ENCODE measurements at regions not wholly inside any gene's neighbourhood (a gene's known extent, or its start where the extent isn't known, plus 50 kb on each side); places are given as distances from the start of the nearest gene placed in this dataset.

GRCh38 chr1:189463166-189463565 is 1014.5 kb downstream of the BRINP3 start:
- no peak for DNase-seq

GRCh38 chr1:189496768-189497167 is 980.9 kb downstream of the BRINP3 start:
- no peak for DNase-seq

GRCh38 chr1:189499736-189500135 is 977.9 kb downstream of the BRINP3 start:
- DNase-seq: no peak

DNA sequence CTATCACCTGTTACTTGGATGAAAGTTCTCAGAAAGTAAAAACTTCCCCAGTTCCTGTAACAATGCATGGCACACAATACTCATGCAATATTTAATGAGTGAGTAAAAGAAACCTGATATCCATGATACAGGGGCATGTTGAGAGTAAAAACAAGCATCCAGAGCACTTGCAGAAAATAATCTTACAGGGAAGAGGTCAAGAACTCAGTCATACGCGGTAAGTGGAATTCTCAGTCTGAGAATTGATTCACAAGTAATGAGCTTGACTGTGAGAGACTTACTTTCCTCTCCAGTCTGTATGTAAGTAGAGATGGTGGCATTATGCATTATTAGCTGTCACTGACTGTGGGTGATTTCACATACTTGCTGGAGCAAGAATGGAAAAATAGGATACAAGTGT is 976.9 kb downstream of the BRINP3 start:
- DNase-seq: no peak

DNA sequence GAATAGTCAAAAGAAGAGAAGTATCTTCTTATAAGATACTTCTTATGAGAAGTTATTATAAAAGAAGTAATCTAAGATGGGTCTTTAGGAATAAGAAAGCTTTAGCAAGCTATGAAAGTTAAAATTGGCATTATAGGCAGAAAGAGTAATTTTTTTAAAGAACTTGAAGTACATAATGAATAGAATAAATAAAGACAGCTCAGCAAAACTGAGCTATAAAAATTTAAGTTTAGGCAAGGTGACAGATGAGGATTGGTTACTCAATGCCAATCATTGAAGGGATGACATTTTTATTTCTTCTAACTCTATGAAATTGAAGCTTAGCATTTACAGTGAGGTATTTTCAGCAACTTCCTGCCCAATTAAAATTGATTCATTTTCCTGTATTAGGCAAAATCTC is 966.8 kb downstream of the BRINP3 start:
- no peak for DNase-seq

DNA sequence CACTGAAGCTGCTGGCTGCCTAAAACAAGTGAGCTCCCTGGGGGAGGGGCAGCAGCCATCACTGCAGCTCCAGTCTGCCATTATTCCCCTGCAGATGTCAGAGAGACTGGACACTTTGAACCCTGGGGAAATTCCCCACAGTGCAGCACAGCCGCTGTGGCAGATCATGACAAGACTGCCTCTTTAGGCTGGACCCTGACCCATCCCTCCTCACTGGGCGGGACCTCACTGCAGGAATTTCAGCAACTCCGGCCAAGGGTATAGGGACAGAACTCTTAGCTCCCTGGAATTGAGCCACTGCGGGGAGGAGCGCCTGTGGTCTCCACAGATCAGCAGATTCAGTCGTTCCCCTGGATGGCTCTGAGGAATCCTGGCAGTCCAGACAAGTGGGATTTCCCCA is 964.6 kb downstream of the BRINP3 start:
- no peak for DNase-seq

DNA sequence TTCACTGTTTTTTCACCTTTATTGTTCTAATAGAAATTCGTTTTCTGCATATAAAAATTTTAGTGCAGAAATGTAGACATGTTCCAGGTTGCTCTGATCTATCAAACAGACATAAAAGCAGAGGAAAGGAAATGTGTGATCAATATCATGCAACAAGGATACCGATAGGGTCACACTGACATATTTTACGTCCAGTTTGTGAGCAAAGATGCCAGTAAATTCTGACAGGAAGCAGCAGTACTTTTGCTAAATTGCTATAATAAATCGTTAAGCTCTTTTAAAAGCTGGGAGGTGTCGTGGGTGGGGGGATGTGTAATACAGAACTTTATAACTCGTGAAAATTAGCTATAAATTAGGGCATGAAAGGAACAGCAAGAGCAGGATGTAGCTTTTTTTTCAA is 955.2 kb downstream of the BRINP3 start:
- no peak for DNase-seq

DNA sequence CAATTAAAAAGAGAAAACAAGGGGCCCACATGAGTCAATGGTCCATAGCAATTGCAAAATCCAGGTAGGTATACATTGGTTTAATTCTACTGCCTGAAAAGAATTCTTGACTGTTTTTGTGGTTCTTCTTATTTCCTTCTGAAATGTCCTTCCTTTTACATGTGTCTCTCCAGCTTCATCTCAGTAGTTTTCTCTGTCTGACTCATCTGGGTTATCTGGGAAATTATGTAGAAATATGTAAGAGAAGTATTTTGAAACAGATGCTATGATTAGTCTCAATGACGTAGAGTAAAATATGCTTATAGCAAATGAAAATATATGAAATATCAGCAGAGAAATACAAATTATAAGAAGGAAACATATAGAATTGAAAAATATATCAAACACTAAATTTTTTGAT is 953.2 kb downstream of the BRINP3 start:
- no peak for DNase-seq

DNA sequence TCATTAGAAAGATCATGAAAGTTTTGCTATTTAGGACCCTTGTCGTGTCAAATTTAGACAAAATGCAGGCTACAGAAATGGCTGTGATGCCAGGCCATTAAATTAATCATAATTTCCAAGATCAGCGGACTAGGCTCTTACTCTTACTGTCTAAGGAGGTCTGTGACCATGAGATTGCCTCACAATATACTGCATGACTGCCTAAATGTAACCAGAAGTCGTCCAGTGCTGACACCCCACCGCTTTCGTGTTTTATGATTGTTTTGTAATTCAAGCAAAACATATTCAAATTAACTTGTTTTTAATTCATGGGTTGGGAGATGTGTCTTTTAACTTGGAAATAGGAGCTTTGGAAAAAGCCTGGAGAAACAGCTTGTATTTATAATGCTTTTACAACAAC is 947.5 kb downstream of the BRINP3 start:
- DNase-seq: no peak

- no peak for DNase-seq
Observed at GRCh38 chr1:189538271-189538670, 939.4 kb downstream of the BRINP3 start.

DNA sequence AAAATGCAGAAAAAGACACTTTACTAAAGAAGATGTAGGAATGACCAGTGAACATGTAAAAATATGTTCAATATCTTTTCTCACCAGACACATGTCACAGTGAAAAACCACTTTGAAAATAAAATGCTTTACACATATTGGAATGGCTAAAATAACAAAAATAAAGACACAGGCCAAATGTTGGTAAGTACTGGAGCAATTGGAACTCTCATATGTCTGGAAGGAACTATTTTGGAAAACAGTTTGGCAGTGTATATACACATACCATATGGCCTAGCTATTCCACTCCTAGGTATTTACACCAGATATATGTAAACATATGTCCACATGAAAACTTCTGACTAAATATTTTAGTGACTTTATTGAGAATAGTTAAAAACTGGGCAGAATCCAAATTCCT is 927.2 kb downstream of the BRINP3 start:
- no peak for DNase-seq

GRCh38 chr1:189563784-189564183 is 913.9 kb downstream of the BRINP3 start:
- DNase-seq: no peak

GRCh38 chr1:189567890-189568289 is 909.8 kb downstream of the BRINP3 start:
- no peak for DNase-seq

DNA sequence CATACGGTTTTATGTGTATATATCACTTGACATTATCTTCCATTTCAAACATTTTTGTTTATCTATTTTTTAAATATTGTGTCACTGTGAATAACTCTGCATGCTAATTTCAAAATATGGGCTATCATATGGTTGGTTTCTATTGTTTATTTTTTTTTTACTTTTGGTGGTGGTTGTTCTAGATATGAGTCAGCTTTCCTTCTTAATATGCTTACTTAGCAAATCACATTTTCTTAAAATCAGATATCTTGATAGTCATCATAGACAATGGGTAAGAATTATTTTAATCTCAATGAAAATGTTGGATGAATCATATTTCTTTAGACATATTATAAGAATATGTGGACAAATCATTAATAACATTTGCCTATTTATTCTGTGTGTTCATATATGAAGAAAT is 881.5 kb downstream of the BRINP3 start:
- DNase-seq: no peak

DNA sequence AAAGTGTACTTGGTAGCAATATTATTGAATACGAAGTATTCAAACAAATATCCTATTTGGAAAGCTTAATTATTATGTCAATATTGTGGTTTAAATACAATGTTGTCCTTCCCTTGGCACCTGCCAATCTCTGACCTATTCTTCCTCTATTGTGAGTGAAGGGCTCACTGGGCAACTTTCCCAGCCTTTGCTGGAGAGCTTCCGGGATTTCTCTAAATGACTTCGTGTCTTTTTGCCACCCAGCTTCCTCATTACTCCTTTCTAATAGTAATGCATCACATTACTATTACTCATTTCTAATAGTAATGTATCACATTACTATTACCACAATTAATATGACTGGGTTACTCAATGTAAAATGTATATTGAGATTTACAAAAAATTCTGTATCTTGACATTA is 880.6 kb downstream of the BRINP3 start:
- no peak for DNase-seq

- DNase-seq: no peak
Observed at GRCh38 chr1:189605226-189605625, 872.4 kb downstream of the BRINP3 start.

GRCh38 chr1:189606047-189606446 is 871.6 kb downstream of the BRINP3 start:
- no peak for DNase-seq

DNA sequence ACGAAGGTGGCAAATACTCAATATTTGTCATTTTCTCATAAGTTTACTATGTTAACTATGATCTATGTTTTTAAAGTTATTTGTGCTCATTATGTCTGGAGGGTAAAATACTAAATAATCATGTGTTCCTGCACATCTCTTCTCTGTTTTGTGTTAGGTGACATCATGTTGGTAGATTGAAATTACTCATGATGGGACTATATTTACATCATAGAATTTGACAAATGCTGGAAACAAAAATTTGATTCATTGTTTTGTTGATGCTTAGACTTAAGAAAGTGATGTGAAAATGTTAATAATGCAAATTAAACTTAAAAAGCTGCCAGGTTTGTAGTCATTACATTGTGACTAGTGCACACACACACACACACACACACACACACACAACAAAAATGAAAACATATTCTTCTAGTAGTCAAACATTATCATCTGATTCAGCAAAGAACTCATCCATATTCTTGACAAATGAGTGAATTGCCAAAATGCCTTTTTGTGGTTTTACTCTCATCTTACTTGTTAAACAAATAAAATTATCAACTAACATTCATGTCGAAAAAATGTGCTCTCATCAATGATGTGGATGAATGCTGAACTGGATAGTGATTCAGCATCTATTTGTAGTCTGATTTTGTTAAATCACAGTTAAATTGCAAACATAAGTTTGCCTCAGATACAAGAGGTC is 870.7 kb downstream of the BRINP3 start:
- DNase-seq: peak in 1 of 2 experiments; percentile 25

- DNase-seq: no peak
Observed at GRCh38 chr1:189607477-189608096, 870.1 kb downstream of the BRINP3 start.

- no peak for DNase-seq
Observed at GRCh38 chr1:189609167-189609566, 868.5 kb downstream of the BRINP3 start.

DNA sequence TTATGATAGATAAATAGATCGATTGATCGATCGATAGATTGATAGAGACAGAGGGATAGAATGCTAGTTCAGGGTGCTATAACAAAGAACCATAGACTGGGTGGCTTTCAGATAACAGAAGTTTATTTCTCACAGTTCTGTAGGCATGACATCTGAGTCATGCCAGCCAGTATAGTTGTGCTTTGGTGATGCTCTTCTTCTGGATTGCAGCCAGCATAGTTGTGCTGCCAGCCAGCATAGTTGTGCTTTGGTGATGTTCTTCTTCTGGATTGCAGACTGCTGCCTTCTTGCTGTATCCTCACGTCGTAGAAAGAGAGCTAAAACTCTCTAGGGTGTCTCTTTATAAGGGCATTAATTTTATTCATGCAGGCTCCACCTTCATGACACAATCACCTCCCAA is 860.8 kb downstream of the BRINP3 start:
- peak in 1 of 2 experiments; percentile 41 for DNase-seq

GRCh38 chr1:189619682-189620332 is 857.9 kb downstream of the BRINP3 start:
- DNase-seq: peak; percentile 54 to 73

DNA sequence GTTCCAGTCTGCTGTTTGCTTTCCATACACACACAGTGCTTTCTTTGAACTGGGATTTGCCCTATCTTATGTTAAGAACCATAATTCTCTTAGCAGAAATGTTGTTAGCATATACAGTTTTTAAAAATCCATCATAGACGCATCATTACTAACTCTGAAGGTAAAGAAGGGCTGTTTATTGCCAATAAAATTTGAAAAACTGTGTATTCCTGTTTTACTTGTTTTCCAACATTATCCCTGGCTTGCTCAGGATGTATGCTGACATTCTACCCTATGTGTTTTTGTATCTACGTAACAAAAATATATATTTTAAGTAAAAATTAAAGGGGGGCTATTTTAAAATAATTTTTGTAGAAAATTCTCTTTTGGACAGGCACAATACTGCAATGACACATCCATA is 857.2 kb downstream of the BRINP3 start:
- no peak for DNase-seq

DNA sequence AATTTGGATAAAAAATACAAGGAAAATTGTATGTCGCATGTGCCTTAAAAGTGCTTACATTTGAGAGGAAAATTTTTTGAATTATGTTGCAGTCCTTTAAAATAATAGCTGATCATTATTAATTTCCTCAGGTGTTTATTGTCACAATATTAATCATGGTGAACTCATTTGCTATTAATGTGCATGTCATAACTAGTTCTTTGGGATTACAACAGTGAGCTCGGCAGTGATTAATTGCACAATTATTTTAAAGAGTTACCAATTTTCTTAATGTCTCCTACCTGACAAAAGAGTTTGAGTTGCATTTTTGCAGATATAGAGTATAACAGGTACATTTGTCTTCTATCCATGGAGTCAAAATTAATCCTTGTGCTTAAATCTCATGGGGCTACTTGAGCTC is 854.3 kb downstream of the BRINP3 start:
- DNase-seq: no peak

- DNase-seq: no peak
Observed at GRCh38 chr1:189627427-189627826, 850.2 kb downstream of the BRINP3 start.
